NCI-H146 treated with DMSO at 0.1 percent for 48 hours (cell line): ENCODE measurements at regions not wholly inside any gene's neighbourhood (a gene's known extent, or its start where the extent isn't known, plus 50 kb on each side); places are given as distances from the start of the nearest gene placed in this dataset.
A peak's percentile ranks its signal among the peaks of the same experiment; 100 is the strongest.
"Not testable (repeated sequence)": the region's sequence is repeated elsewhere in the genome, so short reads cannot be mapped to it uniquely, and the experiment has no call there.

Experiments
- DNase-seq: peaks from one replicate; lab custom pipeline; 2025; ENCODE audit not compliant: unreplicated experiment; lab: John Stamatoyannopoulos, UW

- DNase-seq: peak; percentile 33
These were observed 55.1 kb downstream of the TTC6 start for GRCh38 chr14:37650356-37651037.

GRCh38 chr14:37652042-37652441, 56.6 kb downstream of the TTC6 start:
- no peak for DNase-seq

- no peak for DNase-seq
These were observed 60.0 kb downstream of the TTC6 start for GRCh38 chr14:37655418-37655817.

- DNase-seq: no peak
These were observed 62.7 kb downstream of the TTC6 start for GRCh38 chr14:37658156-37658555.

- DNase-seq: no peak
These were observed 68.1 kb downstream of the TTC6 start for GRCh38 chr14:37663498-37663897.

- no peak for DNase-seq
These were observed 70.0 kb downstream of the TTC6 start for GRCh38 chr14:37665479-37665878.

GRCh38 chr14:37665951-37666350, 70.5 kb downstream of the TTC6 start:
- no peak for DNase-seq

- no peak for DNase-seq
These were observed 73.2 kb downstream of the TTC6 start for GRCh38 chr14:37668646-37669045.

- DNase-seq: no peak
These were observed 73.8 kb downstream of the TTC6 start for GRCh38 chr14:37669242-37669641.

- no peak for DNase-seq
These were observed 78.0 kb downstream of the TTC6 start for GRCh38 chr14:37673439-37673838.

GRCh38 chr14:37678916-37679315, 83.5 kb downstream of the TTC6 start:
- DNase-seq: no peak

GRCh38 chr14:37681486-37681885, 86.1 kb downstream of the TTC6 start:
- no peak for DNase-seq

GRCh38 chr14:37692680-37693079, 97.3 kb downstream of the TTC6 start:
- DNase-seq: not testable (repeated sequence)

GRCh38 chr14:37693420-37693819, 98.0 kb downstream of the TTC6 start:
- DNase-seq: not testable (repeated sequence)

GRCh38 chr14:37695866-37696265, 100.4 kb downstream of the TTC6 start:
- DNase-seq: no peak

- DNase-seq: no peak
These were observed 102.2 kb downstream of the TTC6 start for GRCh38 chr14:37697489-37698121.

GRCh38 chr14:37698840-37699777, 103.7 kb downstream of the TTC6 start:
- DNase-seq: no peak

- DNase-seq: no peak
These were observed 112.3 kb downstream of the TTC6 start for GRCh38 chr14:37707716-37708115.

- no peak for DNase-seq
These were observed 113.1 kb downstream of the TTC6 start for GRCh38 chr14:37708481-37708880.

GRCh38 chr14:37709419-37710195, 114.2 kb downstream of the TTC6 start:
- peak; percentile 14 for DNase-seq

GRCh38 chr14:37711356-37711830, 116.0 kb downstream of the TTC6 start:
- DNase-seq: no peak
